GM21390 (cell line): ENCODE measurements at regions not wholly inside any gene's neighbourhood (a gene's known extent, or its start where the extent isn't known, plus 50 kb on each side); places are given as distances from the start of the nearest gene placed in this dataset.

Source experiments
- ATAC-seq: cut with Tn5 transposase; IDR thresholded peaks from one replicate; pipeline ENCODE4 v1.9.1; 2021; ENCODE audit not compliant: unreplicated experiment

- ATAC-seq, result peak; percentile 93
Observed at GRCh38 chr12:105783983-105784947, 354.5 kb downstream of the NUAK1 start.

GRCh38 chr12:105793421-105793820 lies 345.3 kb downstream of the NUAK1 start:
- ATAC-seq, result no peak

- ATAC-seq, result no peak
Observed at GRCh38 chr12:105798256-105798845, 340.4 kb downstream of the NUAK1 start.

- ATAC-seq, result no peak
Observed at GRCh38 chr12:105799103-105799502, 339.7 kb downstream of the NUAK1 start.

GRCh38 chr12:105801351-105801750 lies 337.4 kb downstream of the NUAK1 start:
- ATAC-seq, result no peak

- ATAC-seq, result no peak
Observed at GRCh38 chr12:105803292-105803691, 335.5 kb downstream of the NUAK1 start.

- ATAC-seq, result no peak
Observed at GRCh38 chr12:105804591-105805265, 334.0 kb downstream of the NUAK1 start.

- ATAC-seq, result no peak
Observed at GRCh38 chr12:105805730-105806399, 332.9 kb downstream of the NUAK1 start.

GRCh38 chr12:105806400-105806770 lies 332.4 kb downstream of the NUAK1 start:
- ATAC-seq, result no peak

- ATAC-seq, result no peak
Observed at GRCh38 chr12:105812366-105812765, 326.4 kb downstream of the NUAK1 start.

GRCh38 chr12:105813201-105813600 lies 325.6 kb downstream of the NUAK1 start:
- ATAC-seq, result no peak

- no peak for ATAC-seq
Observed at GRCh38 chr12:105814283-105814682, 324.5 kb downstream of the NUAK1 start.

- ATAC-seq, result no peak
Observed at GRCh38 chr12:105819549-105819948, 319.2 kb downstream of the NUAK1 start.

- no peak for ATAC-seq
Observed at GRCh38 chr12:105820429-105821125, 318.2 kb downstream of the NUAK1 start.

GRCh38 chr12:105822131-105823105 lies 316.3 kb downstream of the NUAK1 start:
- ATAC-seq, result no peak

GRCh38 chr12:105823810-105824209 lies 314.9 kb downstream of the NUAK1 start:
- ATAC-seq, result no peak

GRCh38 chr12:105825141-105825540 lies 313.6 kb downstream of the NUAK1 start:
- no peak for ATAC-seq

GRCh38 chr12:105831372-105831771 lies 307.4 kb downstream of the NUAK1 start:
- no peak for ATAC-seq

GRCh38 chr12:105832021-105832420 lies 306.7 kb downstream of the NUAK1 start:
- no peak for ATAC-seq
